DMS114 treated with DMSO at 0.1 percent for 48 hours (cell line): ENCODE measurements at regions not wholly inside any gene's neighbourhood (a gene's known extent, or its start where the extent isn't known, plus 50 kb on each side); places are given as distances from the start of the nearest gene placed in this dataset.
"Not testable (repeated sequence)": the region's sequence is repeated elsewhere in the genome, so short reads cannot be mapped to it uniquely, and the experiment has no call there.

ENCODE experiments used
- DNase-seq: peaks from one replicate; lab custom pipeline; 2025; ENCODE audit not compliant: unreplicated experiment; lab: John Stamatoyannopoulos, UW

DNA sequence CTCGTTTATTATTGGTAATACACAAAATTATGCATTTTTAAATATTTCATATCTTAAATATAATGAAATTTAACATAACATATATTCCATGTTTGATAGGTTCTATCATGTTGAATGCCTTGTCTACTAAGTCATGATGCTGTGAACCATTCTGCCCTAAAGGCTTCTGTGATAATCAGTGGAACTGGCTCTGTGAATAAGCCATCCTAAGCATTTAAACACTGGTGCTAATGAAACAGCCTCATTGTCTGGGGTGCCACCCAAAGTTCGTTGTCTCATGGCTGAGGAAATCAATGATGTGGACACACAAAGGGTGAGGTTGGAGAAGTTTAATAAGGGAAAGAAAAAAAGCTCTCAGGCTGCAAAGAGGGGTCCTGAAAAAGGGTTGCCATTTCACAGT is 264.7 kb upstream of the ZRANB2 start:
- DNase-seq: no peak

GRCh38 chr1:71343686-71344416 is 263.0 kb upstream of the ZRANB2 start:
- DNase-seq: no peak

GRCh38 chr1:71339238-71339637 is 258.4 kb upstream of the ZRANB2 start:
- peak; percentile 3 for DNase-seq

DNA sequence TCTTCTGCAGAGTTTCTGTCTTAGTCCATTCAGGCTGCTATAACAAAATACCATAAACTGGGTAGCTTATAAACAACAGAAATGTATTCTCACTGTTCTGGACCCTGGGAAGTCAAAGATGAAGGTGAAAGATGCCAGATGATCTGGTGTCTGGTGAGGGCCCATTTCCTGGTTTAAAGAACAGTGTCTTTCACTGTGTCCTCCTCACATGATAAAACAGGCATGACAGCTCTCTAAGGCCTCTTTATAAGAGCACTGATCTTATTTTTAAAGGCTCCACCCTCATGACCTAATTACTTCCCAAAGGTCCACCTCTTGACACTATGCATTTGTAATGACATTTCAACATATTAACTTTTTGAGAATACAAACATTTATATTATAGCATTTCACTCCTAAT is 250.2 kb upstream of the ZRANB2 start:
- DNase-seq: no peak

DNA sequence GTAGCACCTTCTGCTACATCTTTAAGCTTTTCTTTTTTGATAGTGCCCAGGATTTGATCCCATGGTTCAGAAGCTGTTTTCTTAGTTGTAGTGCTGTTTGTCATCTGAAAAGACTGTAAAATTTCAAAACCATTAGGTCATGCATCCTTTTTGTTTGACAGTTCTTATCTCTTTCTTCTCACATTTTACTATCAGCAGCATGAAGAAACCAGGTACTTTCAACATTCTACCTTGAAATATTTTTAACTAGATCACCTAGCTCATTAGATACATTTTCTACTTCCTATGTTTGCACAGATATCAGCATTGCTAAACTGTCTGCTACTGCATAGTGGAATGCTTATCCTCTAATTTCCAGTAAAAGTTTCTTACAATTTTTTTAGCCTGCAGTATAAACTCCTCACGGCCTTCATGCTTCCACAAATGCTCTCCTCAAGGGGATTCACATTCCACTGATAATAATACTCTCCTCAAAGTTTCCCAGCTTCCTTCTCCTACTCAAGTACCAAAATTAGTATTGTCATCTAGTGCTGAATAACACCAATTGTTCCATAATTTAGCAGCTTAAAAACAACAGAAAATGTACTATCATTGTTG is 243.9 kb upstream of the ZRANB2 start:
- no peak for DNase-seq

- DNase-seq: no peak
Observed at GRCh38 chr1:71312545-71312944, 231.7 kb upstream of the ZRANB2 start.

GRCh38 chr1:71311376-71311775 is 230.5 kb upstream of the ZRANB2 start:
- no peak for DNase-seq

GRCh38 chr1:71307451-71307850 is 226.6 kb upstream of the ZRANB2 start:
- DNase-seq: no peak

DNA sequence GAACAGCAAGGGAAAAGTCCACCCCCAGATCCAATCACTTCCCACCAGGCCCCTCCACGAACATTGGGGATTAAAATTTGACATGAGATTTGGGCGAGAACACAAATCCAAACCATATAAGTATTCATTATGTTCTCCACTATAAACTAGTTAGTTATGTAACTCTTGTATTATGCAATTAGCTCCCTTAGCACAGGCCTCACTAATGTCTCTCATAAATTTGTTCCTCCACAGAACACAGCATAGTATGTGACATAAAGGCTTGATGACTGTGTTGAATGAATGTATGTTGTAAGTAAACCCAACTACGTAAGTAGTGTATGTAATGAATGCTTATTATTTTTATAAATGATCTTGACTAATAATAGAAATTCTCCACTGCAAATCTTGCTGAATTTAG is 223.3 kb upstream of the ZRANB2 start:
- no peak for DNase-seq

DNA sequence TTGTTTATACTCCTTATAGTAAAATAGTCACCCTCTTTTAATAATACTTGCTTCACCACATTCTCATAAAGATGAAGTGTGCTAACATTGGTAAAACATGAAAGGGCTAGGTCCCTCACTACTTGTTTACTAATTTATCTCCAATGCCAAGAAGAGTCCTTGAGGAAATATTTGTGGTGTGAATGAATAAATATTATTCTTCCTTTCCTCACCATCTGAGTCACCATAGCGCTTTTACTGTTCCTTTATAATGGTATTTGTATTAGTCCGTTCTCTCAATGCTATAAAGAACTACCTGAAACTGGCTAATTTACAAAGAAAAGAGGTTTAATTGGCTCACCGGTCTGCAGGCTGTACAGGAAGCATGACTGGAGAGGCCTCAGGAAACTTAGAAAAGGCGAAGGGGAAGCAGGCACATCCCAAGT is 222.8 kb upstream of the ZRANB2 start:
- DNase-seq: no peak

DNA sequence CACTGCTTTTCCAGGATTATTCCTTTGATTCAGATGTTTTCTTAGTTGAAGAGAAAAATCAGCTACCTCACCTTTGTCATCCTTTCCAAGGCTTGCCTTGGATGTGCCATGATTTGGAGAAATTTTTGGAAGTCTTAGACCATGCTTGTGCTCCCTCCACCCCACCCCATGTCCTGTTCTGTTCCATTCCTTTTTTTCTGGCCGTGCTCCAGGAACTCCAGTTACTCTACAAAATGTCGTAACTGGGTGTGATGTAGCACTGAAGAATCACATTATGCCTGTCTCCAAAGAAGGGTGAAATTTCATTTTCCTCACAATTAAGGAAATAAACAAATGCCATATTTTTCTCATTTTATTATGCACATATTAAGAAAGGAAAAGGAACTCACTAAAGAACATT is 217.8 kb upstream of the ZRANB2 start:
- no peak for DNase-seq

DNA sequence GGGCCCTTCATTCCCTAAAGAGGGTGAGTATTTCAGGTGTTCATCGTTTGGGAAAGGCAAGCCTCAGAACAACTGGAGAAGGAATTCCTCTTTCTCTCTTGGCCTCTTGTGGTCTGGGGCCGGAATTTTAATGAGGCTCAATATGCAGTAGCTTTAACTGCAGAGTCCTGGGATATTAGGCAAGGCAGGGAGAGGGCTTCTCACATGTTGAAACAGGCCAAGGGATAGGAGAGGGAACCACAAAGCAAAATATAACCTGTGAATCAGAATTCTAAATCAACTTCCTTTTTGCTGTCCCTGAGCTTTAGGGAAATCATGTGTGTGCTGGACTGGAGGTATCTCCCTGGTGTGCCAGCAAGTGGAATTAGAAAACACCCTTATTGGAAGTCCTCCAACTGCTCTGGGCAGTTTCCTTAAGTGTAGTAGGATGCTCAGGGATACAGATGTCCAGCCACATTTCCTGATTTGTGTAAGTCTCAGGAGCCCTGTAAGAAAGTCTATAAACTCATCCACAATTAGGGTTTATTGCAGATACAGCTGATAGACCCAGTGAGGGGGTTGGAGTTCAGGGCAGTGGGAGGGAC is 215.8 kb upstream of the ZRANB2 start:
- DNase-seq: no peak

DNA sequence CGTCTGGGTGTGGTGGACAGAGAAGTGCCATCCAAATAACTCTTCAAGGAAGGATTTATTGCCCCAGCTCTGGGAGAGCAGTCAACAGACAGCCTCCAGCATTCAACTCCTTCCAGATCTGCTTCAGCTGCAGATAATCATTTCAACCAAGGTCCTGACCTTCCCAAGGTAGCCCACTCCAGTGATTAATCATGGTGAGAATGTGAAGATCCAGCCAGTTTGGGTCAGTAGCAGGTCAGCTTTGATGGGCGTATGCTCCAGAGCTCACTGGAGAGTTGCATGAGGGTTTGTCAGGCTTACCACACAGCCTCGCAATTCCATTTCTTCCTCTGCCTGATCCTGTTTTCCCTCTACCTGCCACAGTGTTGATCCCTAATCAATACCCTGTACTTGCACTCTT is 214.5 kb upstream of the ZRANB2 start:
- no peak for DNase-seq

- no peak for DNase-seq
Observed at GRCh38 chr1:71294178-71294577, 213.3 kb upstream of the ZRANB2 start.

DNA sequence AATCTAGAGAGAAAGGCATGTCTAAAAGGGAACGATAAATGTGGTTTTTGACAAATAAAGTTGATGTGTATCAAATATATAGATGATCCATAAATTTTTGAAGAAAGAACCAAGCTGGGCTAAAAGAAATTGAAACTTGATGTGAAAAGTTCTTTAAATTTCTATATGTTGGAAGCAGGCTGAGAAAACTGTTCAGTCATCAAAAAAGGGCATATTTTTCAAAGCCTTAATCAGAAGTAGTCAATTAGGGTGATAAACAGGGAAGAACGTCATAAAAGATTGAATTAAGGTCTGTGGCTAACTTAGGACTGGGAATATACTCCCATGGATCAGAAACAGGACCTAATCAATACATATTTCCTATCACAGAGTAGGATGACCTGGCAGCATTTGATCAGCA is 211.4 kb upstream of the ZRANB2 start:
- no peak for DNase-seq

GRCh38 chr1:71290506-71291237 is 209.8 kb upstream of the ZRANB2 start:
- not testable (repeated sequence) for DNase-seq

DNA sequence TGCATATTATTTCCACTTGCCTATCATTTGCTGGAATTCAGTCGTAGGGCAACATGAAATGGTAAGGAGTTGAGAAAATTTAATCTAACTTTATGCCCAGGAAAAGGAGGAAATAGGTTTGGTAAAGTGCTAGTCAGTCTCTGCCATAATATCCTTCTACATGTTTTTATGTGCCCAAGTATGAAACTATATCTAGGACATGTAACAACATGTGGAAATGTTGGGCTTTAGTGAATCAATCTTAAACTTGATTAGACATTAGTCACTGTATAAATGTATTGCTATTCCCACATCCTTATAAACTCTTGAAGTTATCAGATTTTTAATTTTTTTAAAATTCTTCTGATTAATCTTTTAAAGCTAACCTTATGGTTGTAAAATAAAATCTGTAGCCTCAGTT is 204.7 kb upstream of the ZRANB2 start:
- DNase-seq: no peak

- no peak for DNase-seq
Observed at GRCh38 chr1:71276466-71276865, 195.6 kb upstream of the ZRANB2 start.

GRCh38 chr1:71273334-71273733 is 192.5 kb upstream of the ZRANB2 start:
- DNase-seq: no peak

DNA sequence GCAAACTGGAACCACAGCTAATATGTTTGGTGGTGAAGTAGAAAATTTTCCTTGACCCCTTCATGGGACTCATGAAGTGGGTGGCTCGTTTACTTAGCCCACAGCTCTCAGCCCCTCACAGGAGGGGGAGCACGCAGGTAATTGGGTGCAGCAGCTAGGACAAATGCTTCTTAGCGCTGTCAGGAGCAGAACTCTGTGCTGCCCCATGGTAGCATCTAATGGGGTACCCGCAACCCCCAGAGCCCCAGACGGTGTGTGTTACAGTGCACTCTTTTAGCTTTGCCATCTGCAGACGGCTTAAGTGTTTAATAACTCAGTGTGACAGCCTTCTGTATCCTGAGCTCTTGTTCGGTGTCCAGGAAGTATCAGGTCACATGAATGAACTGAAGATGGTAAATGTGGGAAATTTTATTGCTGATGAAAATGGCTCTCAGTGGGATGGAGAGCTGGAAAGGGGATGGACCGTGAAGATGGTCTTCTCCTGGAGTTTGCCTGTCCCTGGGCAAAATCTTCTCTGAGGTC is 189.6 kb upstream of the ZRANB2 start:
- DNase-seq: no peak

DNA sequence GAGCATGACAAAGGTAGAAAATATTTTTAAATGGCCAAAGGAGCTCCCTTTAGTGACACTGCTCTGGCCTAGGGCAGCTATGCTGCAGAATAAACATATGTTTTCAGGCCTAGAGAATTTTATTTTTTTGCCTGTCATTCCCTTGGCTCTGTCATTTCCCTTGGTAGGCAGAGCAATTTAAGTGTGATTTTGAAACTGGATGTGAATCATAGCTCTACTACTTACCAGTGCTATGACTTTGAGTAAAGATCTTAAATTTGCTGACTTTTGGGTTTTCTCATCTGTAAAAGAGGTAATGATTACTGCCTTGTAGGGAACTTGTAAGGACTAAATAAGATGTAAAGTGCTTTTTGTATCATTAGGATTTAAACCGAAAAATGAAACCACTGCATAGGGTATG is 189.0 kb upstream of the ZRANB2 start:
- DNase-seq: no peak

DNA sequence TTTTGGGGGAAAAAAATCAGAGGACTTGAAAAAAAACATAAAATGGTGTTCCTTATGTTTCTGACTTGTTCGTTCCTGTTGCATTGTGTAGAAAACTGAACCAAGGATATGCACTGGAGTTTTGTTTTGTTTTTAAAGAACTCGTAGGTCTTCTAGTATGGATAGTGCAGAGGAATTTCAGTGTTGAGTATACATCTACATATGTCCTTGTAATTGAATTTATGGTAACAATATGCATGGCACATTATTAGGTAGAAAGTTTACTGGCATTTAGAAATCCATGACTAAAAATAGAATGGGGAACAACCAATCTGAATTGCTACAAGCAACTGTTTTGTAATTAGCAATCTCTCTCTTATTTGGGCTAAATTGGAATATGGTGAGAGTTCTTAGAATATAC is 188.3 kb upstream of the ZRANB2 start:
- no peak for DNase-seq
